Mesothelial cell of epicardium (in vitro differentiated cells): ENCODE measurements at regions not wholly inside any gene's neighbourhood (a gene's known extent, or its start where the extent isn't known, plus 50 kb on each side); places are given as distances from the start of the nearest gene placed in this dataset.
"Not testable (repeated sequence)": the region's sequence is repeated elsewhere in the genome, so short reads cannot be mapped to it uniquely, and the experiment has no call there.

Source experiments
- DNase-seq, 2 experiments: peaks; one replicate each; pipeline ENCODE4 v3.0.0; 2021; ENCODE audit warnings: low spot score in 2 of 2; ENCODE audit not compliant: unreplicated experiment in 2 of 2
- H3K27ac Mint-ChIP-seq: 2 replicates; pipeline ENCODE4 v1.8.0; 2021; ENCODE audit warnings: mixed read lengths
- H3K27me3 Mint-ChIP-seq: 2 replicates; pipeline ENCODE4 v1.8.0; 2021; ENCODE audit warnings: low read depth, mixed read lengths
- H3K36me3 Mint-ChIP-seq: 2 replicates; pipeline ENCODE4 v1.8.0; 2021; ENCODE audit warnings: mixed read lengths
- H3K4me1 Mint-ChIP-seq: 2 replicates; pipeline ENCODE4 v1.8.0; 2021; ENCODE audit warnings: mixed read lengths
- H3K4me3 Mint-ChIP-seq: 2 replicates; pipeline ENCODE4 v1.8.0; 2021; ENCODE audit warnings: mild to moderate bottlenecking, moderate library complexity, mixed read lengths
- H3K9me3 Mint-ChIP-seq: 2 replicates; pipeline ENCODE4 v1.8.0; 2021; ENCODE audit warnings: mixed read lengths
- CTCF ChIP-seq: fragments of 200-600 bp; sonication (generic); IDR thresholded peaks from one replicate; pipeline ENCODE4 v1.5.0; 2021; ENCODE audit warnings: antibody characterized with exemption; ENCODE audit not compliant: unreplicated experiment

- TF ChIP-seq CTCF = no peak
- H3K4me3 Mint-ChIP-seq = no peak overlapping the region
- peaks cover 2% of the 10 kb centered on the region for H3K4me1 Mint-ChIP-seq
Measured at GRCh38 chr6:1217396-1217795, 94.5 kb upstream of the FOXQ1 start.

GRCh38 chr6:1216488-1216974 is 95.4 kb upstream of the FOXQ1 start:
- DNase-seq = no peak
- H3K27me3 Mint-ChIP-seq = peaks cover 14% of the 10 kb centered on the region
- no peaks in the 10 kb centered on the region for H3K9me3 Mint-ChIP-seq
- no peak overlapping the region for H3K4me3 Mint-ChIP-seq
- no peaks in the 10 kb centered on the region for H3K36me3 Mint-ChIP-seq
- TF ChIP-seq CTCF = no peak
- peaks cover 2% of the 10 kb centered on the region for H3K4me1 Mint-ChIP-seq
- no peak overlapping the region for H3K27ac Mint-ChIP-seq

More at GRCh38 chr6:1217396-1217795, 94.5 kb upstream of the FOXQ1 start:
- H3K27me3 Mint-ChIP-seq = peaks cover 14% of the 10 kb centered on the region
- H3K9me3 Mint-ChIP-seq = no peaks in the 10 kb centered on the region
- no peak overlapping the region for H3K27ac Mint-ChIP-seq
- DNase-seq = no peak
- H3K36me3 Mint-ChIP-seq = no peaks in the 10 kb centered on the region

GRCh38 chr6:1215884-1216487 is 95.9 kb upstream of the FOXQ1 start:
- Mint-ChIP-seq H3K4me1 (peaks cover 2% of the 10 kb centered on the region), H3K27ac (no peak overlapping the region), H3K36me3 (no peaks in the 10 kb centered on the region), H3K27me3 (peaks cover 14% of the 10 kb centered on the region), H3K9me3 (no peaks in the 10 kb centered on the region), H3K4me3 (no peak overlapping the region)
- no peak for DNase-seq
- no peak for TF ChIP-seq CTCF

GRCh38 chr6:1215023-1215422 is 96.9 kb upstream of the FOXQ1 start:
- H3K27me3 Mint-ChIP-seq = peaks cover 5% of the 10 kb centered on the region
- H3K36me3 Mint-ChIP-seq = no peaks in the 10 kb centered on the region
- H3K27ac Mint-ChIP-seq = no peak overlapping the region
- H3K4me3 Mint-ChIP-seq = no peak overlapping the region
- TF ChIP-seq CTCF = no peak
- H3K4me1 Mint-ChIP-seq = peaks cover 2% of the 10 kb centered on the region
- H3K9me3 Mint-ChIP-seq = no peaks in the 10 kb centered on the region
- no peak for DNase-seq

- peaks cover 2% of the 10 kb centered on the region for H3K4me1 Mint-ChIP-seq
- no peak for DNase-seq
- H3K36me3 Mint-ChIP-seq = no peaks in the 10 kb centered on the region
- peaks cover 9% of the 10 kb centered on the region for H3K27me3 Mint-ChIP-seq
- H3K4me3 Mint-ChIP-seq = no peak overlapping the region
- no peaks in the 10 kb centered on the region for H3K9me3 Mint-ChIP-seq
- no peak overlapping the region for H3K27ac Mint-ChIP-seq
- TF ChIP-seq CTCF = no peak
Measured at GRCh38 chr6:1212919-1213318, 99.0 kb upstream of the FOXQ1 start.

GRCh38 chr6:1212138-1212537 is 99.8 kb upstream of the FOXQ1 start:
- DNase-seq, H3K4me1 Mint-ChIP-seq, H3K36me3 Mint-ChIP-seq, H3K4me3 Mint-ChIP-seq, H3K27ac Mint-ChIP-seq, H3K9me3 Mint-ChIP-seq: not testable (repeated sequence)
- H3K27me3 Mint-ChIP-seq = peaks cover 10% of the 10 kb centered on the region

- H3K27me3 Mint-ChIP-seq = peaks cover 13% of the 10 kb centered on the region
- H3K4me3 Mint-ChIP-seq, H3K27ac Mint-ChIP-seq, H3K36me3 Mint-ChIP-seq, H3K9me3 Mint-ChIP-seq, H3K4me1 Mint-ChIP-seq, DNase-seq: not testable (repeated sequence)
Measured at GRCh38 chr6:1210631-1211030, 101.3 kb upstream of the FOXQ1 start.
